ENCODE measurements at regions not wholly inside any gene's neighbourhood (a gene's known extent, or its start where the extent isn't known, plus 50 kb on each side); places are given as distances from the start of the nearest gene placed in this dataset.

GRCh38 chr20:63116412-63117106 is 99.4 kb downstream of the YTHDF1 start (continued):
- TF ChIP-seq JARID2 (CRISPR knock-in tag; IDR thresholded peaks at IDR 0.05; ENCODE audit: insufficient replicate concordance) (no peak), TBX2 (CRISPR knock-in tag; IDR thresholded peaks at IDR 0.05; ENCODE audit: borderline replicate concordance) (peak; percentile 35; the same call in 1 of the 2 replicates), ZNF570 (CRISPR knock-in tag; IDR thresholded peaks at IDR 0.05; ENCODE audit: borderline replicate concordance) (no peak), SP140L (CRISPR knock-in tag; IDR thresholded peaks at IDR 0.05; ENCODE audit: borderline replicate concordance) (no peak; the same call in 1 of the 2 replicates), ZFP1 (CRISPR knock-in tag; IDR thresholded peaks at IDR 0.05) (peak; percentile 41; the same call in 1 of the 2 replicates), ELF3 (CRISPR knock-in tag; IDR thresholded peaks at IDR 0.05) (peak; percentile 79), ZNF644 (CRISPR knock-in tag; IDR thresholded peaks at IDR 0.05; ENCODE audit: low read depth) (no peak), ZNF263 (CRISPR knock-in tag; IDR thresholded peaks at IDR 0.05) (peak; percentile 60), NFE2L2 (IDR thresholded peaks at IDR 0.05; ENCODE audit: low read length) (no peak), ZNF251 (CRISPR knock-in tag; IDR thresholded peaks at IDR 0.05) (peak; percentile 48; the same call in 1 of the 2 replicates), HNRNPK (IDR thresholded peaks at IDR 0.05; ENCODE audit: low read depth, low read length, poor library complexity, severe bottlenecking) (no peak), ZEB1 (IDR thresholded peaks at IDR 0.05; ENCODE audit: insufficient replicate concordance, low read depth) (no peak), EP300 (IDR thresholded peaks at IDR 0.05; ENCODE audit: low read depth in 2 of 2, low read length in 2 of 2) (no peak), EP300 (CRISPR knock-in tag; IDR thresholded peaks at IDR 0.05; ENCODE audit: borderline replicate concordance) (no peak), ZBTB40 (IDR thresholded peaks at IDR 0.05) (no peak), ZBTB40 (CRISPR knock-in tag; IDR thresholded peaks at IDR 0.05) (peak; percentile 54; the same call in 1 of the 2 replicates)
- TF ChIP-seq, protein P1, sequence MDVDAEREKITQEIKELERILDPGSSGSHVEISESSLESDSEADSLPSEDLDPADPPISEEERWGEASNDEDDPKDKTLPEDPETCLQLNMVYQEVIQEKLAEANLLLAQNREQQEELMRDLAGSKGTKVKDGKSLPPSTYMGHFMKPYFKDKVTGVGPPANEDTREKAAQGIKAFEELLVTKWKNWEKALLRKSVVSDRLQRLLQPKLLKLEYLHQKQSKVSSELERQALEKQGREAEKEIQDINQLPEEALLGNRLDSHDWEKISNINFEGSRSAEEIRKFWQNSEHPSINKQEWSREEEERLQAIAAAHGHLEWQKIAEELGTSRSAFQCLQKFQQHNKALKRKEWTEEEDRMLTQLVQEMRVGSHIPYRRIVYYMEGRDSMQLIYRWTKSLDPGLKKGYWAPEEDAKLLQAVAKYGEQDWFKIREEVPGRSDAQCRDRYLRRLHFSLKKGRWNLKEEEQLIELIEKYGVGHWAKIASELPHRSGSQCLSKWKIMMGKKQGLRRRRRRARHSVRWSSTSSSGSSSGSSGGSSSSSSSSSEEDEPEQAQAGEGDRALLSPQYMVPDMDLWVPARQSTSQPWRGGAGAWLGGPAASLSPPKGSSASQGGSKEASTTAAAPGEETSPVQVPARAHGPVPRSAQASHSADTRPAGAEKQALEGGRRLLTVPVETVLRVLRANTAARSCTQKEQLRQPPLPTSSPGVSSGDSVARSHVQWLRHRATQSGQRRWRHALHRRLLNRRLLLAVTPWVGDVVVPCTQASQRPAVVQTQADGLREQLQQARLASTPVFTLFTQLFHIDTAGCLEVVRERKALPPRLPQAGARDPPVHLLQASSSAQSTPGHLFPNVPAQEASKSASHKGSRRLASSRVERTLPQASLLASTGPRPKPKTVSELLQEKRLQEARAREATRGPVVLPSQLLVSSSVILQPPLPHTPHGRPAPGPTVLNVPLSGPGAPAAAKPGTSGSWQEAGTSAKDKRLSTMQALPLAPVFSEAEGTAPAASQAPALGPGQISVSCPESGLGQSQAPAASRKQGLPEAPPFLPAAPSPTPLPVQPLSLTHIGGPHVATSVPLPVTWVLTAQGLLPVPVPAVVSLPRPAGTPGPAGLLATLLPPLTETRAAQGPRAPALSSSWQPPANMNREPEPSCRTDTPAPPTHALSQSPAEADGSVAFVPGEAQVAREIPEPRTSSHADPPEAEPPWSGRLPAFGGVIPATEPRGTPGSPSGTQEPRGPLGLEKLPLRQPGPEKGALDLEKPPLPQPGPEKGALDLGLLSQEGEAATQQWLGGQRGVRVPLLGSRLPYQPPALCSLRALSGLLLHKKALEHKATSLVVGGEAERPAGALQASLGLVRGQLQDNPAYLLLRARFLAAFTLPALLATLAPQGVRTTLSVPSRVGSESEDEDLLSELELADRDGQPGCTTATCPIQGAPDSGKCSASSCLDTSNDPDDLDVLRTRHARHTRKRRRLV (CRISPR knock-in tag; IDR thresholded peaks at IDR 0.05), result peak; percentile 65; the same call in 1 of the 2 replicates

Data from HepG2 (cell line).